H1 (cell line): ENCODE measurements at regions not wholly inside any gene's neighbourhood (a gene's known extent, or its start where the extent isn't known, plus 50 kb on each side); places are given as distances from the start of the nearest gene placed in this dataset.

Experiments used
- CTCF ChIA-PET: fragments of 300-600 bp; sonication (Branson Sonifier 250); formaldehyde crosslinking; loops from one replicate; lab custom pipeline; 2021; ENCODE audit not compliant: partially characterized antibody; lab: Charles Lee
- POLR2A ChIA-PET: fragments of 300-600 bp; sonication (Branson Sonifier 250); formaldehyde crosslinking; loops from one replicate; lab custom pipeline; 2021; ENCODE audit warnings: inconsistent platforms; ENCODE audit not compliant: partially characterized antibody; lab: Charles Lee
- DNase-seq, 2 experiments: peaks; one replicate each; pipeline versions ENCODE4 v3.0.0 to v3.0.0-alpha.2; 2010 to 2022; ENCODE audit warnings: low spot score in 2 of 2, low read depth in 1 of 2, mixed read lengths in 1 of 2
- FAIRE-seq: peaks from 2 replicates; lab custom pipeline; 2011; peaks lifted over from hg19 to GRCh38; lab: Jason Lieb, UNC
- H2AFZ ChIP-seq: 2 replicates; pipeline ENCODE4 v1.8.1; 2012; ENCODE audit warnings: low read length, inconsistent platforms
- H2AK5ac ChIP-seq: 2 replicates; pipeline ENCODE4 v1.6.1; 2013; ENCODE audit warnings: low read depth, low read length
- H2BK120ac ChIP-seq: replicated peaks from 2 replicates; pipeline ENCODE3; 2013; ENCODE audit warnings: low read depth, low read length, inconsistent platforms
- H2BK12ac ChIP-seq: 2 replicates; pipeline ENCODE4 v1.6.1; 2013; ENCODE audit warnings: low read depth, low read length
- H2BK15ac ChIP-seq: 2 replicates; pipeline ENCODE4 v1.6.1; 2013; ENCODE audit warnings: low read length
- H2BK20ac ChIP-seq: 2 replicates; pipeline ENCODE4 v1.6.1; 2013; ENCODE audit warnings: low read length
- H2BK5ac ChIP-seq: 2 replicates; pipeline ENCODE4 v1.6.1; 2013; ENCODE audit warnings: low read depth, low read length
- H3K14ac ChIP-seq: 2 replicates; pipeline ENCODE4 v1.6.1; 2013; ENCODE audit warnings: inconsistent platforms; ENCODE audit not compliant: insufficient read length
- H3K18ac ChIP-seq: 2 replicates; pipeline ENCODE4 v1.6.1; 2013; ENCODE audit warnings: low read length; ENCODE audit errors: extremely low read depth
- H3K23ac ChIP-seq: 2 replicates; pipeline ENCODE4 v1.6.1; 2013; ENCODE audit warnings: inconsistent platforms; ENCODE audit not compliant: insufficient read length
- H3K23me2 ChIP-seq: 2 replicates; pipeline ENCODE4 v1.6.1; 2013; ENCODE audit warnings: low read depth, low read length
- H3K27ac ChIP-seq: 2 replicates; pipeline ENCODE4 v1.6.1; 2011; ENCODE audit warnings: low read depth, low read length, inconsistent platforms
- H3K27me3 ChIP-seq, 4 experiments: replicated peaks in 1 of 4; 1 replicate in 1 of 4; 2 replicates in 3 of 4; pipeline versions ENCODE4 v1.6.1 to v1.8.1; 2011 to 2013; ENCODE audit warnings: low read length in 3 of 4, mild to moderate bottlenecking in 3 of 4, inconsistent platforms in 2 of 4, mixed read lengths in 2 of 4, moderate library complexity in 1 of 4; ENCODE audit not compliant: control insufficient read depth in 3 of 4, insufficient read depth in 3 of 4; ENCODE audit errors: extremely low read depth in 1 of 4
- H3K36me3 ChIP-seq, 4 experiments: 2 replicates each; pipeline versions ENCODE4 v1.6.1 to v1.8.1; 2011 to 2013; ENCODE audit warnings: mild to moderate bottlenecking in 4 of 4, low read length in 3 of 4, moderate library complexity in 2 of 4, control low read depth in 1 of 4, inconsistent platforms in 1 of 4; ENCODE audit not compliant: insufficient read depth in 4 of 4, control insufficient read depth in 2 of 4
- H3K4ac ChIP-seq: replicated peaks from 2 replicates; pipeline ENCODE3; 2013; ENCODE audit warnings: low read length, low read depth, mixed read lengths, inconsistent platforms; ENCODE audit not compliant: insufficient read length
- H3K4me1 ChIP-seq, 4 experiments: replicated peaks in 1 of 4; 1 replicate in 1 of 4; 2 replicates in 3 of 4; pipeline versions ENCODE4 v1.6.1 to v1.8.1; 2011 to 2013; ENCODE audit warnings: low read length in 3 of 4, inconsistent platforms in 2 of 4, mixed read lengths in 1 of 4; ENCODE audit not compliant: insufficient read depth in 4 of 4, control insufficient read depth in 3 of 4
- H3K4me2 ChIP-seq, 2 experiments: 2 replicates each; pipeline versions ENCODE4 v1.6.1 to v1.8.1; 2011 to 2013; ENCODE audit warnings: low read depth in 2 of 2, low read length in 2 of 2, control low read depth in 1 of 2, inconsistent platforms in 1 of 2, mild to moderate bottlenecking in 1 of 2; ENCODE audit not compliant: insufficient read depth in 1 of 2
- H3K4me3 ChIP-seq, 4 experiments: fragments of 200-600, 300-600 bp in 1 of 4; sonication (generic), shearing (Covaris generic), sonication (Bioruptor Twin) in 1 of 4; 2 replicates each; pipeline versions ENCODE4 v1.5.1 to v1.8.1; 2011 to 2016; ENCODE audit warnings: low read length in 4 of 4, low read depth in 3 of 4, control low read depth in 2 of 4, inconsistent platforms in 2 of 4, mild to moderate bottlenecking in 2 of 4, mixed read lengths in 1 of 4, moderate library complexity in 1 of 4; ENCODE audit not compliant: insufficient read depth in 2 of 4; ENCODE audit errors: extremely low read depth in 1 of 4
- H3K56ac ChIP-seq: replicated peaks from 2 replicates; pipeline ENCODE3; 2013; ENCODE audit warnings: low read depth, mild to moderate bottlenecking, mixed read lengths, low read length, inconsistent platforms; ENCODE audit not compliant: insufficient read length
- H3K79me1 ChIP-seq: 2 replicates; pipeline ENCODE4 v1.6.1; 2013; ENCODE audit warnings: low read depth, low read length, control low read depth
- H3K79me2 ChIP-seq, 2 experiments: 2 replicates each; pipeline versions ENCODE4 v1.6.1 to v1.8.1; 2012 to 2013; ENCODE audit warnings: low read length in 2 of 2, mild to moderate bottlenecking in 2 of 2, inconsistent platforms in 1 of 2; ENCODE audit not compliant: insufficient read depth in 2 of 2, control insufficient read depth in 1 of 2
- H3K9ac ChIP-seq, 4 experiments: replicated peaks in 1 of 4; 1 replicate in 1 of 4; 2 replicates in 3 of 4; pipeline versions ENCODE4 v1.6.1 to v1.8.1; 2011 to 2013; ENCODE audit warnings: low read depth in 3 of 4, low read length in 3 of 4, control low read depth in 2 of 4, mild to moderate bottlenecking in 2 of 4, moderate library complexity in 2 of 4, inconsistent platforms in 1 of 4; ENCODE audit errors: extremely low read depth in 1 of 4
- H3K9me3 ChIP-seq, 2 experiments: 2 replicates each; pipeline versions ENCODE4 v1.6.1 to v1.8.1; 2012 to 2013; ENCODE audit warnings: mild to moderate bottlenecking in 2 of 2, moderate library complexity in 2 of 2, control low read depth in 1 of 2, inconsistent platforms in 1 of 2, low read depth in 1 of 2, low read length in 1 of 2, mixed read lengths in 1 of 2; ENCODE audit not compliant: insufficient read depth in 2 of 2
- H4K20me1 ChIP-seq, 2 experiments: replicated peaks in 1 of 2; 2 replicates each; pipeline versions ENCODE3 to v1.8.1; 2011 to 2013; ENCODE audit warnings: inconsistent platforms in 2 of 2, low read length in 2 of 2, mild to moderate bottlenecking in 1 of 2; ENCODE audit not compliant: insufficient read depth in 2 of 2, control insufficient read depth in 1 of 2
- H4K5ac ChIP-seq: 2 replicates; pipeline ENCODE4 v1.6.1; 2013; ENCODE audit warnings: low read length, low read depth, mixed read lengths, inconsistent platforms; ENCODE audit not compliant: insufficient read length
- H4K8ac ChIP-seq: 2 replicates; pipeline ENCODE4 v1.8.0; 2013; ENCODE audit warnings: mild to moderate bottlenecking, moderate library complexity, low read length, inconsistent platforms; ENCODE audit not compliant: insufficient read depth; ENCODE audit errors: extremely low read depth
- H4K91ac ChIP-seq: replicated peaks from 2 replicates; pipeline ENCODE3; 2013; ENCODE audit warnings: low read length, mixed read lengths, inconsistent platforms; ENCODE audit not compliant: insufficient read length
- ATF2 ChIP-seq: IDR thresholded peaks from 2 replicates; pipeline ENCODE4 v1.6.1; 2012; ENCODE audit warnings: low read length, inconsistent platforms
- CHD1 ChIP-seq: IDR thresholded peaks from 2 replicates; pipeline ENCODE4 v1.6.1; 2012; ENCODE audit warnings: low read depth, low read length, improper control_type of control experiment
- HDAC6 ChIP-seq: IDR thresholded peaks from one replicate; pipeline ENCODE4 v1.7.1; 2012; ENCODE audit warnings: low read depth, mild to moderate bottlenecking, inconsistent platforms, low read length, moderate library complexity
- KDM1A ChIP-seq: fragments of 200-600, 300-600 bp; sonication (generic); IDR thresholded peaks from 2 replicates; pipeline ENCODE4 v1.7.1; 2016; ENCODE audit warnings: mild to moderate bottlenecking, low read length, borderline replicate concordance
- POLR2AphosphoS5 ChIP-seq: IDR thresholded peaks from 2 replicates; pipeline ENCODE4 v1.6.1; 2011; ENCODE audit warnings: low read depth, low read length
- RAD21 ChIP-seq, 2 experiments: IDR thresholded peaks in 1 of 2; conservative IDR thresholded peaks in 1 of 2; 2 replicates each; pipeline ENCODE4 v1.6.1; 2011; ENCODE audit warnings: low read depth in 2 of 2, low read length in 2 of 2, improper control_type of control experiment in 1 of 2, inconsistent platforms in 1 of 2, mild to moderate bottlenecking in 1 of 2, moderate library complexity in 1 of 2
- RFX5 ChIP-seq: IDR thresholded peaks from 2 replicates; pipeline ENCODE4 v1.6.1; 2011; ENCODE audit warnings: low read depth, low read length, improper control_type of control experiment, borderline replicate concordance
- SAP30 ChIP-seq: fragments of 300-600 bp; sonication (generic); IDR thresholded peaks from 2 replicates; pipeline ENCODE4 v1.7.1; 2012; ENCODE audit warnings: low read length, moderate library complexity, mild to moderate bottlenecking, inconsistent platforms; ENCODE audit not compliant: insufficient read depth, insufficient replicate concordance
- SIX5 ChIP-seq: IDR thresholded peaks from 2 replicates; pipeline ENCODE4 v1.6.1; 2011; ENCODE audit warnings: mild to moderate bottlenecking, low read depth, low read length
- TAF7 ChIP-seq: optimal IDR thresholded peaks from 2 replicates; pipeline ENCODE3; 2011; ENCODE audit warnings: low read depth, mild to moderate bottlenecking, inconsistent platforms, low read length, moderate library complexity, borderline replicate concordance
- ZNF274 ChIP-seq: IDR thresholded peaks from 2 replicates; pipeline ENCODE4 v1.7.0; 2012; ENCODE audit warnings: low read length, borderline replicate concordance; ENCODE audit errors: extremely low read depth
- WGBS, 2 experiments: shearing (Covaris generic) in 1 of 2; methylation state at CpG; one replicate each; pipeline versions ENCODE4 v1.1.6 to v1.1.7; 2013 to 2015; ENCODE audit warnings: low lambda C conversion rate in 2 of 2, mixed read lengths in 2 of 2, inconsistent platforms in 1 of 2, low coverage in 1 of 2, missing lambda C conversion rate in 1 of 2; ENCODE audit not compliant: insufficient replicate concordance in 2 of 2, insufficient coverage in 1 of 2, insufficient read length in 1 of 2; ENCODE audit errors: extremely low coverage in 1 of 2, missing lambda C conversion rate in 1 of 2; 5-methylcytosine and 5-hydroxymethylcytosine counted together

GRCh38 chr7:121714559-121715303, 158.2 kb upstream of the PTPRZ1 start:
- Histone ChIP-seq H3K4ac (no peak overlapping the region), H3K79me2 (no peaks in the 10 kb centered on the region), H3K4me2 (no peak overlapping the region), H4K8ac (no peak overlapping the region), H2BK20ac (no peak overlapping the region), H3K36me3 (no peaks in the 10 kb centered on the region), H3K23ac (no peak overlapping the region), H2AFZ (0 out of 2 replicates have a peak overlapping the region, but pooled peaks have one; percentile 53), H3K9me3 (no peaks in the 10 kb centered on the region), H2BK15ac (no peak overlapping the region), H4K20me1 (no peaks in the 10 kb centered on the region), H2BK12ac (no peak overlapping the region), H3K4me1 (peaks cover 0 to 5% (median 1%) of the 10 kb centered on the region in 4 experiments; a peak in 2 of 7 replicates), H3K9ac (no peak overlapping the region), H3K56ac (no peak overlapping the region), H2AK5ac (no peak overlapping the region), H2BK120ac (no peak overlapping the region), H3K23me2 (no peaks in the 10 kb centered on the region; the same call in 1 of the 2 replicates), H3K18ac (no peak overlapping the region), H3K79me1 (no peaks in the 10 kb centered on the region), H2BK5ac (no peak overlapping the region), H3K27ac (no peak overlapping the region), H4K5ac (no peak overlapping the region), H3K27me3 (no peaks in the 10 kb centered on the region), H4K91ac (no peak overlapping the region), H3K4me3 (no peak overlapping the region), H3K14ac (no peak overlapping the region)
- DNase-seq (no peak), FAIRE-seq (peak; percentile 69)
- 83% methylated on average over 3 of the region's 3 CpGs; no CpG with 5 or more reads in 1 of the 2 experiments for WGBS, 2 experiments
- POLR2A ChIA-PET: no interaction called here
- CTCF ChIA-PET: interaction anchor here (0.8 to 1.2 kb wide), 3 partner anchors 16 to 136 kb away, joined by 3 to 4 read pairs (median 3); no protein-coding TSS in a partner anchor
- TF ChIP-seq SAP30: no peak
- no peak for TF ChIP-seq KDM1A
- TF ChIP-seq SIX5: no peak
- no peak for TF ChIP-seq TAF7
- no peak for TF ChIP-seq ZNF274
- TF ChIP-seq RFX5: no peak
- no peak for TF ChIP-seq HDAC6
- TF ChIP-seq ATF2: no peak
- TF ChIP-seq CHD1: no peak
- no peak for TF ChIP-seq RAD21 (IDR thresholded peaks at IDR 0.05 in 1 of 2, conservative IDR thresholded peaks at IDR 0.05 in 1 of 2; ENCODE audit: low read depth in 2 of 2, low read length in 2 of 2)
- no peak for TF ChIP-seq POLR2AphosphoS5
